K562 (cell line): ENCODE measurements at regions not wholly inside any gene's neighbourhood (a gene's known extent, or its start where the extent isn't known, plus 50 kb on each side); places are given as distances from the start of the nearest gene placed in this dataset.

Experiments used
- ATAC-seq: fragments of 200-7000 bp; cut with Tn5 transposase; 3 replicates; pipeline ENCODE4 v1.9.1; 2020; ENCODE audit warnings: moderate library complexity
- BruUV-seq: library from RNA; stranded (reverse); fragments of 400-500 nt; replicated peaks from 2 replicates; lab custom pipeline; 2021; lab: Mats Ljungman, UMichigan
- CTCF ChIA-PET: fragments of 300-600 bp; formaldehyde crosslinking; extraction: SDS; loops from one replicate; lab custom pipeline; 2021; ENCODE audit warnings: low intra/inter-chr PET ratio; lab: Yijun Ruan, JAX
- POLR2A ChIA-PET: fragments of 300-600, 350-650 bp; sonication (Branson Sonifier 250); formaldehyde crosslinking; extraction: SDS; loops from one replicate; lab custom pipeline; 2021; ENCODE audit warnings: antibody characterized with exemption, inconsistent platforms; lab: Yijun Ruan, JAX
- DNase-seq, 4 experiments: peaks; one replicate each; pipeline versions ENCODE4 v3.0.0 to v3.0.0-alpha.2; 2011 to 2018; ENCODE audit warnings: low spot score in 3 of 4, mixed read lengths in 3 of 4; ENCODE audit errors: extremely low read depth in 1 of 4
- FAIRE-seq: peaks from 2 replicates; lab custom pipeline; 2011; peaks lifted over from hg19 to GRCh38; lab: Jason Lieb, UNC
- H2AFZ ChIP-seq: 2 replicates; pipeline ENCODE4 v1.6.0; 2011; ENCODE audit warnings: low read depth, low read length, control low read depth, inconsistent platforms
- H3K27ac ChIP-seq: fragments of 200-600 bp; 3 replicates; pipeline ENCODE4 v1.8.0; 2011; ENCODE audit warnings: low read depth, mild to moderate bottlenecking, control low read depth, inconsistent platforms, low read length, moderate library complexity, mixed read lengths; ENCODE audit errors: extremely low read depth
- H3K27me3 ChIP-seq, 2 experiments: fragments of 300-600 bp in 1 of 2; 2 replicates in 1 of 2; 3 replicates in 1 of 2; pipeline versions ENCODE4 v1.6.0 to v1.8.0; 2011; ENCODE audit warnings: inconsistent platforms in 2 of 2, low read length in 2 of 2, mild to moderate bottlenecking in 1 of 2, mixed read lengths in 1 of 2, moderate library complexity in 1 of 2; ENCODE audit not compliant: control insufficient read depth in 2 of 2, insufficient read depth in 2 of 2
- H3K36me3 ChIP-seq: fragments of 300-600 bp; 3 replicates; pipeline ENCODE4 v1.8.0; 2011; ENCODE audit warnings: mild to moderate bottlenecking, low read length, inconsistent platforms; ENCODE audit not compliant: control insufficient read depth, insufficient read depth
- H3K4me1 ChIP-seq, 2 experiments: fragments of 200-600 bp in 1 of 2; replicated peaks in 1 of 2; 2 replicates in 1 of 2; 3 replicates in 1 of 2; pipeline versions ENCODE4 v1.5.1 to v1.8.0; 2011; ENCODE audit warnings: inconsistent platforms in 2 of 2, low read length in 2 of 2, mild to moderate bottlenecking in 1 of 2, mixed read lengths in 1 of 2, moderate library complexity in 1 of 2; ENCODE audit not compliant: control insufficient read depth in 2 of 2, insufficient read depth in 2 of 2
- H3K4me2 ChIP-seq: 2 replicates; pipeline ENCODE4 v1.6.1; 2011; ENCODE audit warnings: low read length, control low read depth, inconsistent platforms, mixed read lengths; ENCODE audit not compliant: insufficient read depth
- H3K4me3 ChIP-seq: fragments of 200-600 bp; sonication (generic), shearing (Covaris generic); 2 replicates; pipeline ENCODE4 v1.5.1; 2016; ENCODE audit warnings: control low read depth, inconsistent platforms
- H3K79me2 ChIP-seq: fragments of 200-600 bp; 3 replicates; pipeline ENCODE4 v1.8.0; 2011; ENCODE audit warnings: low read length, inconsistent platforms; ENCODE audit not compliant: control insufficient read depth, insufficient read depth
- H3K9ac ChIP-seq, 2 experiments: 2 replicates each; pipeline versions ENCODE4 v1.6.0 to v1.6.1; 2011; ENCODE audit warnings: low read depth in 2 of 2, low read length in 2 of 2, control low read depth in 1 of 2, inconsistent platforms in 1 of 2, mild to moderate bottlenecking in 1 of 2, mixed read lengths in 1 of 2; ENCODE audit not compliant: insufficient read depth in 1 of 2
- H3K9me1 ChIP-seq: one replicate; pipeline ENCODE4 v1.6.0; 2011; ENCODE audit warnings: inconsistent platforms, mild to moderate bottlenecking, low read length, moderate library complexity; ENCODE audit not compliant: control insufficient read depth, insufficient read depth
- H3K9me3 ChIP-seq: replicated peaks from 2 replicates; pipeline ENCODE4 v1.5.1; 2011; ENCODE audit warnings: low read depth, low read length, inconsistent platforms; ENCODE audit not compliant: control insufficient read depth, insufficient read depth
- H4K20me1 ChIP-seq: replicated peaks from 2 replicates; pipeline ENCODE4 v1.6.1; 2011; ENCODE audit warnings: low read length, inconsistent platforms, mixed read lengths; ENCODE audit not compliant: control insufficient read depth, insufficient read depth
- ATF6 ChIP-seq: sonication (generic); formaldehyde crosslinking; IDR thresholded peaks from 2 replicates; pipeline ENCODE4 v1.4.0; 2020; ENCODE audit warnings: mild to moderate bottlenecking, missing genetic modification reagents
- DIDO1 ChIP-seq: fragments of 450-650 bp; IDR thresholded peaks from 2 replicates; pipeline ENCODE4 v1.6.1; 2016; ENCODE audit warnings: low read depth, missing biosample characterization, missing genetic modification characterization
- EWSR1 ChIP-seq: fragments of 450-650 bp; IDR thresholded peaks from 2 replicates; pipeline ENCODE4 v1.6.1; 2018; ENCODE audit warnings: borderline replicate concordance, mild to moderate bottlenecking, low read depth, moderate library complexity; ENCODE audit not compliant: partially characterized antibody
- FOXM1 ChIP-seq, 2 experiments: fragments of 450-650 bp in 1 of 2; sonication (generic) in 1 of 2; formaldehyde crosslinking in 1 of 2; IDR thresholded peaks; 2 replicates each; pipeline versions ENCODE4 v1.6.1 to v1.9.0; 2017 to 2022; ENCODE audit warnings: low read depth in 2 of 2, mild to moderate bottlenecking in 2 of 2, missing genetic modification reagents in 1 of 2, moderate library complexity in 1 of 2
- L3MBTL2 ChIP-seq: fragments of 450-650 bp; IDR thresholded peaks from 2 replicates; pipeline ENCODE4 v1.6.1; 2016; ENCODE audit warnings: mild to moderate bottlenecking, moderate library complexity
- NFATC3 ChIP-seq: fragments of 450-650 bp; IDR thresholded peaks from 2 replicates; pipeline ENCODE4 v1.6.1; 2017; ENCODE audit warnings: mild to moderate bottlenecking
- NFXL1 ChIP-seq: fragments of 450-650 bp; formaldehyde crosslinking; IDR thresholded peaks from 2 replicates; pipeline ENCODE4 v1.4.0; 2021; ENCODE audit warnings: mild to moderate bottlenecking
- NRF1 ChIP-seq, 2 experiments: fragments of 450-650 bp; IDR thresholded peaks in 1 of 2; conservative IDR thresholded peaks in 1 of 2; 2 replicates each; pipeline ENCODE4 v1.6.1; 2014; ENCODE audit warnings: mild to moderate bottlenecking in 2 of 2
- U2AF2 ChIP-seq: fragments of 200-400 bp; formaldehyde crosslinking; optimal IDR thresholded peaks from 2 replicates; pipeline ENCODE3; 2017; ENCODE audit warnings: low read depth, mild to moderate bottlenecking, low read length
- ZNF121 ChIP-seq: sonication (generic); formaldehyde crosslinking; conservative IDR thresholded peaks from 2 replicates; pipeline ENCODE4 v1.8.0; 2022; ENCODE audit warnings: missing genetic modification reagents
- ZNF146 ChIP-seq: IDR thresholded peaks from one replicate; pipeline ENCODE4 v1.6.1; 2018; ENCODE audit warnings: missing compliant biosample characterization; ENCODE audit not compliant: unreplicated experiment
- ZNF512 ChIP-seq: IDR thresholded peaks from 2 replicates; pipeline ENCODE4 v1.6.1; 2016; ENCODE audit warnings: missing genetic modification characterization, missing compliant biosample characterization
- ZNF609 ChIP-seq: sonication (generic); formaldehyde crosslinking; IDR thresholded peaks from 2 replicates; pipeline ENCODE4 v1.8.1; 2023; ENCODE audit warnings: missing genetic modification reagents, mild to moderate bottlenecking, borderline replicate concordance
- WGBS: fragments of 100-300 bp; shearing (Covaris generic); methylation state at CpG from one replicate; pipeline ENCODE4 v1.1.6; 2016; ENCODE audit warnings: low coverage, mixed read lengths; ENCODE audit not compliant: insufficient coverage; ENCODE audit errors: missing lambda C conversion rate; 5-methylcytosine and 5-hydroxymethylcytosine counted together
- in situ Hi-C: fragments of 300-500 bp; cut with MboI; formaldehyde crosslinking; loops from 4 replicates; pipeline ENCODE4 v1.15.0; 2018; ENCODE audit warnings: inconsistent platforms, mixed read lengths
- intact Hi-C: fragments of 100-400 bp; cut with micrococcal nuclease; formaldehyde crosslinking; loops from 2 replicates; pipeline ENCODE4 v1.14.2; 2022

- TF ChIP-seq ZNF146 (no peak), L3MBTL2 (no peak), ZNF609 (CRISPR knock-in tag) (no peak)
Measured at GRCh38 chr12:87612996-87613395, 416.2 kb downstream of the C12orf50 start (continued).

GRCh38 chr12:87608321-87608720 lies 420.9 kb downstream of the C12orf50 start:
- no peak overlapping the region for H2AFZ ChIP-seq
- H3K4me2 ChIP-seq: no peak overlapping the region
- in situ Hi-C loops (no loop called here), intact Hi-C loops (no loop called here)
- H3K27me3 ChIP-seq: no peaks in the 10 kb centered on the region
- no peak for ATAC-seq
- H3K9me3 ChIP-seq: no peaks in the 10 kb centered on the region
- H3K9me1 ChIP-seq: no peaks in the 10 kb centered on the region
- no peak overlapping the region for H3K9ac ChIP-seq
- no peak for DNase-seq
- H3K27ac ChIP-seq: no peak overlapping the region
- no peak overlapping the region for H3K4me3 ChIP-seq
- WGBS: 0% methylated on average over 2 of the region's 2 CpGs
- FAIRE-seq: no peak
- H3K36me3 ChIP-seq: no peaks in the 10 kb centered on the region
- CTCF ChIA-PET: no interaction called here
- no peaks in the 10 kb centered on the region for H3K4me1 ChIP-seq
- H3K79me2 ChIP-seq: no peaks in the 10 kb centered on the region
- no peaks in the 10 kb centered on the region for H4K20me1 ChIP-seq
- POLR2A ChIA-PET: no interaction called here
- BruUV-seq: no TSS peak
- TF ChIP-seq ZNF512 (no peak), DIDO1 (tag) (no peak), U2AF2 (no peak), NFXL1 (no peak), NRF1 (conservative IDR thresholded peaks at IDR 0.05 in 1 of 2, IDR thresholded peaks at IDR 0.05 in 1 of 2) (no peak), NFATC3 (no peak), EWSR1 (no peak), FOXM1 (IDR thresholded peaks at IDR 0.05; ENCODE audit: low read depth) (no peak), FOXM1 (CRISPR knock-in tag; IDR thresholded peaks at IDR 0.05; ENCODE audit: low read depth) (no peak), ATF6 (CRISPR knock-in tag) (no peak), ZNF121 (CRISPR knock-in tag) (no peak)
